ENCODE measurements at regions not wholly inside any gene's neighbourhood (a gene's known extent, or its start where the extent isn't known, plus 50 kb on each side); places are given as distances from the start of the nearest gene placed in this dataset.

GRCh38 chr15:36075333-36075732, 504.1 kb upstream of the CDIN1 start:
- TF ChIP-seq, protein P1, sequence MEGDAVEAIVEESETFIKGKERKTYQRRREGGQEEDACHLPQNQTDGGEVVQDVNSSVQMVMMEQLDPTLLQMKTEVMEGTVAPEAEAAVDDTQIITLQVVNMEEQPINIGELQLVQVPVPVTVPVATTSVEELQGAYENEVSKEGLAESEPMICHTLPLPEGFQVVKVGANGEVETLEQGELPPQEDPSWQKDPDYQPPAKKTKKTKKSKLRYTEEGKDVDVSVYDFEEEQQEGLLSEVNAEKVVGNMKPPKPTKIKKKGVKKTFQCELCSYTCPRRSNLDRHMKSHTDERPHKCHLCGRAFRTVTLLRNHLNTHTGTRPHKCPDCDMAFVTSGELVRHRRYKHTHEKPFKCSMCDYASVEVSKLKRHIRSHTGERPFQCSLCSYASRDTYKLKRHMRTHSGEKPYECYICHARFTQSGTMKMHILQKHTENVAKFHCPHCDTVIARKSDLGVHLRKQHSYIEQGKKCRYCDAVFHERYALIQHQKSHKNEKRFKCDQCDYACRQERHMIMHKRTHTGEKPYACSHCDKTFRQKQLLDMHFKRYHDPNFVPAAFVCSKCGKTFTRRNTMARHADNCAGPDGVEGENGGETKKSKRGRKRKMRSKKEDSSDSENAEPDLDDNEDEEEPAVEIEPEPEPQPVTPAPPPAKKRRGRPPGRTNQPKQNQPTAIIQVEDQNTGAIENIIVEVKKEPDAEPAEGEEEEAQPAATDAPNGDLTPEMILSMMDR (IDR thresholded peaks at IDR 0.05): no peak
- no peak for TF ChIP-seq EP300 (IDR thresholded peaks at IDR 0.05)

Data from esophagus muscularis mucosa (tissue), 3 donors.